ENCODE measurements at regions not wholly inside any gene's neighbourhood (a gene's known extent, or its start where the extent isn't known, plus 50 kb on each side); places are given as distances from the start of the nearest gene placed in this dataset.

GRCh38 chr12:126295652-126296051, 1230.4 kb downstream of the AACS start:
- TF ChIP-seq EZH2phosphoT487 (IDR thresholded peaks at IDR 0.05; ENCODE audit: borderline replicate concordance, low read depth, low read length) (no peak), CTCF (conservative IDR thresholded peaks at IDR 0.05; ENCODE audit: low read length) (no peak)
